Calu3 (cell line): ENCODE measurements at regions not wholly inside any gene's neighbourhood (a gene's known extent, or its start where the extent isn't known, plus 50 kb on each side); places are given as distances from the start of the nearest gene placed in this dataset.

ENCODE experiments used
- BruUV-seq: library from RNA; stranded (reverse); fragments of 400-500 nt; replicated peaks from 2 replicates; lab custom pipeline; 2021; lab: Mats Ljungman, UMichigan
- CTCF ChIA-PET: fragments of 300-600 bp; sonication (Branson Sonifier 250); formaldehyde crosslinking; loops from one replicate; lab custom pipeline; 2022; ENCODE audit warnings: antibody characterized with exemption; lab: Charles Lee
- DNase-seq: peaks from one replicate; pipeline ENCODE4 v3.0.0; 2022
- H3K27ac Mint-ChIP-seq: one replicate; pipeline ENCODE4 v1.8.0; 2022; ENCODE audit warnings: mixed read lengths; ENCODE audit not compliant: unreplicated experiment
- H3K27me3 Mint-ChIP-seq: one replicate; pipeline ENCODE4 v1.8.0; 2022; ENCODE audit warnings: mixed read lengths; ENCODE audit not compliant: unreplicated experiment
- H3K36me3 Mint-ChIP-seq: one replicate; pipeline ENCODE4 v1.8.0; 2022; ENCODE audit warnings: mild to moderate bottlenecking, moderate library complexity, mixed read lengths; ENCODE audit not compliant: insufficient read depth, unreplicated experiment
- H3K4me1 Mint-ChIP-seq: one replicate; pipeline ENCODE4 v1.8.0; 2022; ENCODE audit warnings: mild to moderate bottlenecking, low read depth, mixed read lengths; ENCODE audit not compliant: unreplicated experiment
- H3K4me3 Mint-ChIP-seq: one replicate; pipeline ENCODE4 v1.8.0; 2022; ENCODE audit warnings: mild to moderate bottlenecking, low read depth, moderate library complexity, mixed read lengths; ENCODE audit not compliant: unreplicated experiment
- H3K9me3 Mint-ChIP-seq: one replicate; pipeline ENCODE4 v1.8.0; 2022; ENCODE audit warnings: low read depth, mixed read lengths; ENCODE audit not compliant: unreplicated experiment
- intact Hi-C: fragments of 100-400 bp; cut with micrococcal nuclease; formaldehyde crosslinking; loops from one replicate; pipeline ENCODE4 v1.10.0; 2022; ENCODE audit not compliant: unreplicated experiment
- TF ChIP-seq, protein P1 (sequence below): fragments of 200-600 bp; IDR thresholded peaks from one replicate; pipeline ENCODE4 v1.8.0; 2022; ENCODE audit warnings: antibody characterized with exemption; ENCODE audit not compliant: unreplicated experiment

- no peaks in the 10 kb centered on the region for H3K36me3 Mint-ChIP-seq
- intact Hi-C loops = no loop called here
- no TSS peak for BruUV-seq
- no peaks in the 10 kb centered on the region for H3K4me1 Mint-ChIP-seq
- no peak overlapping the region for H3K4me3 Mint-ChIP-seq
- no peak for DNase-seq
- CTCF ChIA-PET = no interaction called here
- H3K27ac Mint-ChIP-seq = no peak overlapping the region
- H3K9me3 Mint-ChIP-seq = peaks cover 15% of the 10 kb centered on the region
- no peaks in the 10 kb centered on the region for H3K27me3 Mint-ChIP-seq
- TF ChIP-seq, protein P1, sequence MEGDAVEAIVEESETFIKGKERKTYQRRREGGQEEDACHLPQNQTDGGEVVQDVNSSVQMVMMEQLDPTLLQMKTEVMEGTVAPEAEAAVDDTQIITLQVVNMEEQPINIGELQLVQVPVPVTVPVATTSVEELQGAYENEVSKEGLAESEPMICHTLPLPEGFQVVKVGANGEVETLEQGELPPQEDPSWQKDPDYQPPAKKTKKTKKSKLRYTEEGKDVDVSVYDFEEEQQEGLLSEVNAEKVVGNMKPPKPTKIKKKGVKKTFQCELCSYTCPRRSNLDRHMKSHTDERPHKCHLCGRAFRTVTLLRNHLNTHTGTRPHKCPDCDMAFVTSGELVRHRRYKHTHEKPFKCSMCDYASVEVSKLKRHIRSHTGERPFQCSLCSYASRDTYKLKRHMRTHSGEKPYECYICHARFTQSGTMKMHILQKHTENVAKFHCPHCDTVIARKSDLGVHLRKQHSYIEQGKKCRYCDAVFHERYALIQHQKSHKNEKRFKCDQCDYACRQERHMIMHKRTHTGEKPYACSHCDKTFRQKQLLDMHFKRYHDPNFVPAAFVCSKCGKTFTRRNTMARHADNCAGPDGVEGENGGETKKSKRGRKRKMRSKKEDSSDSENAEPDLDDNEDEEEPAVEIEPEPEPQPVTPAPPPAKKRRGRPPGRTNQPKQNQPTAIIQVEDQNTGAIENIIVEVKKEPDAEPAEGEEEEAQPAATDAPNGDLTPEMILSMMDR = no peak
These were observed 257.3 kb upstream of the KAZN start for GRCh38 chr1:14341147-14341546.

DNA sequence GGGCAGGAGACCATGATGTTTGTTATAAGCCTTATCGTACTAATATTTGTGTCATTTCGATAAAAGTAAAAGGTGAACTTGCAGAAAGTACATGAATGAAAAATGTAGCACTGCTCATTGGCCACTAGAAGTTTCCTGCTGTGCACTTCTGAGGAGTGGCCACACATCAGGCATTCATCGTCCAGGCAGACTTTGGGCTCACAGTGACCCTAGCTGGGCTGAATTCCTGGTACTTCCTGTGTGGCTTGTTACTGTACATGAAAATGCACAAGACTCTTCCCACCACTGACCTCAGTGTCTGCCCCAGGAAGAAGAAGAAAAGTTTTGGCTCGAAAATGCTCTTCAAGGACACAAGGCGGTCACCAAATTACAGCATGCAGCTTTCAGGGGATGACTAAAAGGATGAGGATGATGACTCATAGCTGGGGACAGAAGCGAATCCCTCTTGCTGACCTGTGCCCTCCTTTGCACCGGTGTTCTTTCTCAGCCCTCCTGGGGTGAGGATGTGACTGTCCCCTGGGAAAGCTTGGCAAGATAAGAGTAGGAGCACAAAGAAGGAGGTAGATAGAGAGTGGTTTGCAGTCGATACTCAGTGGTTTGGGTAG lies 252.4 kb upstream of the KAZN start:
- CTCF ChIA-PET = no interaction called here
- no TSS peak for BruUV-seq
- Mint-ChIP-seq H3K4me3 (no peak overlapping the region), H3K4me1 (no peaks in the 10 kb centered on the region), H3K36me3 (no peaks in the 10 kb centered on the region), H3K27me3 (no peaks in the 10 kb centered on the region), H3K9me3 (peaks cover 10% of the 10 kb centered on the region), H3K27ac (no peak overlapping the region)
- DNase-seq = no peak
- TF ChIP-seq, protein P1 = no peak
- intact Hi-C loops = no loop called here

GRCh38 chr1:14347186-14347585 lies 251.3 kb upstream of the KAZN start:
- H3K27me3 Mint-ChIP-seq = no peaks in the 10 kb centered on the region
- intact Hi-C loops = no loop called here
- peaks cover 4% of the 10 kb centered on the region for H3K9me3 Mint-ChIP-seq
- no peaks in the 10 kb centered on the region for H3K36me3 Mint-ChIP-seq
- H3K27ac Mint-ChIP-seq = no peak overlapping the region
- no peaks in the 10 kb centered on the region for H3K4me1 Mint-ChIP-seq
- no TSS peak for BruUV-seq
- no peak for DNase-seq
- CTCF ChIA-PET = no interaction called here
- TF ChIP-seq, protein P1 = no peak
- no peak overlapping the region for H3K4me3 Mint-ChIP-seq

- DNase-seq = no peak
- H3K4me3 Mint-ChIP-seq = no peak overlapping the region
- BruUV-seq = no TSS peak
- CTCF ChIA-PET = no interaction called here
- no peaks in the 10 kb centered on the region for H3K27me3 Mint-ChIP-seq
- no peaks in the 10 kb centered on the region for H3K4me1 Mint-ChIP-seq
- intact Hi-C loops = no loop called here
- no peaks in the 10 kb centered on the region for H3K36me3 Mint-ChIP-seq
- no peak overlapping the region for H3K27ac Mint-ChIP-seq
- TF ChIP-seq, protein P1 = no peak
- peaks cover 2% of the 10 kb centered on the region for H3K9me3 Mint-ChIP-seq
These were observed 250.7 kb upstream of the KAZN start for GRCh38 chr1:14347776-14348175.
